ENCODE measurements at regions not wholly inside any gene's neighbourhood (a gene's known extent, or its start where the extent isn't known, plus 50 kb on each side); places are given as distances from the start of the nearest gene placed in this dataset.

DNA sequence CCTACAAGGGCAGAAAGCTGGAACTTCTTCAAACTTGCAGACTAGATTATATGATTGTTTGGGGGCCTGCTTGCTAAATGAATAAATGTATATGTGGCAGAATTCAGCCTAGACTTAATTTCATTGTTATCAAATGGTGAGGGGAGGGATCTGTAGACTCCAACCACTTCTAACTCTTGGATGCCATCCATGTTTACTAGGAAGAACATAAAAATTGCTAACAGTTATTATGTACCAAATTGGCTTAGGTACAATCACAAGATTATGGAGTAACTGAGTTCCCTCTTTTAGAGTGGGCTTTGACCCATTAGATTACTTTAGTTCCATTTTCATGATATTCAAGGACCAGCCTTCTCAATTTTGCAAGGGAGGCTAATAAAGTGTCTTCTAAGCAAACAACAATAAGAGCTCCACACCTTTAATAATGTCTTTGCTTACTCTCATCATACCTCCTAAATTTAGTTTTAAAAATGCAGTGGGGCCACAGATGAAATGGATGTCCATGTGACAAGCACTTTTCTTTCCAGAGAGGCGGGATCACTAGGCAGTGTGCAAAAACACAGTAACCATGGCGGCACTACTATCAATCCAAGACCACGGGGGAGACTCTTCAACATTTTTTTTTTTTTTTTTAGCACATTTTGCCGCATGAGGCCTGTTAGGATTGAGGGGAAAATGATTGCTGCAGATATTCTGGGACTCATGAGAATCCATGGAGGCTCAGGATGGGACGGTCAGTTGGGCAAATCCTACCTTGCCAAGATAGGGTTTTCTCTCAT, 217.6 kb upstream of the SPRED2 start:
- H3K4me3 ChIP-seq (ENCODE audit: control insufficient read depth, low read depth, low read length), result no peak overlapping the region
- no peak for DNase-seq (ENCODE audit: low read depth)
- TF ChIP-seq CTCF (IDR thresholded peaks at IDR 0.05; ENCODE audit: control insufficient read depth, insufficient read depth, low read depth, low read length, missing control alignments), result no peak

- no peak overlapping the region for H3K4me3 ChIP-seq (ENCODE audit: control insufficient read depth, low read depth, low read length)
- TF ChIP-seq CTCF (IDR thresholded peaks at IDR 0.05; ENCODE audit: control insufficient read depth, insufficient read depth, low read depth, low read length, missing control alignments), result no peak
- DNase-seq (ENCODE audit: low read depth), result no peak
Observed at GRCh38 chr2:65647249-65647842, 214.9 kb upstream of the SPRED2 start.

- no peak for DNase-seq (ENCODE audit: low read depth)
- H3K4me3 ChIP-seq (ENCODE audit: control insufficient read depth, low read depth, low read length), result no peak overlapping the region
- TF ChIP-seq CTCF (IDR thresholded peaks at IDR 0.05; ENCODE audit: control insufficient read depth, insufficient read depth, low read depth, low read length, missing control alignments), result no peak
Observed at GRCh38 chr2:65640793-65641103, 208.3 kb upstream of the SPRED2 start.

DNA sequence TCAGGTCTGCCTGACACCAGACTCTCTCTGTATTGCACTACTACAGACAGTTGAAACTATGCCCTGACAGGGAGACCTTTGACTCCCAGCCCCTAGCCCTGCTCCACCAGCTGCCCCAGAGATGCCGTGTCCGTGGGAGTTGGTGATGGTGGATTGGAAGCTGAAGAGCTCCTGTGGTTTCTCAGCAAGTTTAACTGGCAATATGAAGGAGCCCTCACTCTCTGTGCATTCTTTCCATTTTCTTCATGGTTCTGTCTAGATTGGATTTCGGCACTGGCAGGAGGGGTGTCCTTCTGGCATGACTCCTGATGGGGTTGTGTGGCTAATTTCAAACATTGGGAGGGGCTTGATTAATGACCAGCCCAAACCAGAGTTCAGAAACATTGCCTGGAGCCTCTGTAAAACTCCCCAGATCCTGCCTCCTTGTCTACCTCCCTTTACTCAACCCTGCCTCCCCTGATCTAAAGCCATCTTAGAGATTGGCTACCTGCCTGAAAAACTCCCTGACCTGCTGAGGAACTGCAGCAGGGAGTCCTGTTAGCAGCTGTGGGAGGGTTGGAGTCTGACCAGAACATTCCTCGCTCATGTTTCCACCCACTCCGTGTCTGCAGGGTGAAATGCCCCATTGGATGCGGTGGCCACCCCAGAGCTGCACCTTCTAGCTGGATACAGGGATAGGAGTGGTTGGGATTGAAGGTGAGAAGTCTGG, 206.9 kb upstream of the SPRED2 start:
- no peak for DNase-seq (ENCODE audit: low read depth)
- H3K4me3 ChIP-seq (ENCODE audit: control insufficient read depth, low read depth, low read length), result no peak overlapping the region
- TF ChIP-seq CTCF (IDR thresholded peaks at IDR 0.05; ENCODE audit: control insufficient read depth, insufficient read depth, low read depth, low read length, missing control alignments), result no peak

- TF ChIP-seq CTCF (IDR thresholded peaks at IDR 0.05; ENCODE audit: control insufficient read depth, insufficient read depth, low read depth, low read length, missing control alignments), result no peak
- H3K4me3 ChIP-seq (ENCODE audit: control insufficient read depth, low read depth, low read length), result no peak overlapping the region
- no peak for DNase-seq (ENCODE audit: low read depth)
Observed at GRCh38 chr2:65638443-65638842, 206.0 kb upstream of the SPRED2 start.

GRCh38 chr2:65636813-65637483, 204.5 kb upstream of the SPRED2 start:
- no peak overlapping the region for H3K4me3 ChIP-seq (ENCODE audit: control insufficient read depth, low read depth, low read length)
- no peak for TF ChIP-seq CTCF (IDR thresholded peaks at IDR 0.05; ENCODE audit: control insufficient read depth, insufficient read depth, low read depth, low read length, missing control alignments)
- DNase-seq (ENCODE audit: low read depth), result no peak
